GM23248 (cell line): ENCODE measurements at regions not wholly inside any gene's neighbourhood (a gene's known extent, or its start where the extent isn't known, plus 50 kb on each side); places are given as distances from the start of the nearest gene placed in this dataset.
"Not testable (repeated sequence)": the region's sequence is repeated elsewhere in the genome, so short reads cannot be mapped to it uniquely, and the experiment has no call there.

ENCODE experiments used
- DNase-seq: peaks from one replicate; pipeline ENCODE4 v3.0.0-alpha.2; 2015
- H2AFZ ChIP-seq: fragments of 200-600 bp; sonication (generic); 2 replicates; pipeline ENCODE4 v1.6.1; 2016; ENCODE audit warnings: antibody characterized with exemption
- H3F3A ChIP-seq: fragments of 200-600 bp; sonication (generic); 2 replicates; pipeline ENCODE4 v1.6.1; 2016; ENCODE audit warnings: mild to moderate bottlenecking, antibody characterized with exemption, mixed run types; ENCODE audit not compliant: insufficient read depth
- H3K27ac ChIP-seq: fragments of 200-600 bp; sonication (generic); 2 replicates; pipeline ENCODE4 v1.5.1; 2016; ENCODE audit warnings: mild to moderate bottlenecking
- H3K27me3 ChIP-seq: fragments of 200-600 bp; sonication (generic); replicated peaks from 2 replicates; pipeline ENCODE4 v1.6.1; 2016; ENCODE audit warnings: mild to moderate bottlenecking; ENCODE audit not compliant: insufficient read depth
- H3K36me3 ChIP-seq: fragments of 200-600 bp; sonication (generic); 2 replicates; pipeline ENCODE4 v1.6.1; 2016; ENCODE audit warnings: low read depth, mild to moderate bottlenecking
- H3K4me1 ChIP-seq: fragments of 200-600 bp; sonication (generic); 2 replicates; pipeline ENCODE4 v1.6.1; 2016; ENCODE audit warnings: mild to moderate bottlenecking; ENCODE audit not compliant: insufficient read depth
- H3K4me2 ChIP-seq: fragments of 200-600 bp; sonication (generic); one replicate; pipeline ENCODE4 v1.6.1; 2016; ENCODE audit warnings: mild to moderate bottlenecking; ENCODE audit not compliant: unreplicated experiment
- H3K4me3 ChIP-seq: fragments of 200-600 bp; sonication (generic); 2 replicates; pipeline ENCODE4 v1.5.1; 2016; ENCODE audit warnings: mild to moderate bottlenecking
- H3K79me2 ChIP-seq: fragments of 200-600 bp; sonication (generic); 2 replicates; pipeline ENCODE4 v1.6.1; 2016; ENCODE audit warnings: mild to moderate bottlenecking; ENCODE audit not compliant: insufficient read depth
- H3K9ac ChIP-seq: fragments of 200-600 bp; sonication (generic); 2 replicates; pipeline ENCODE4 v1.6.1; 2016; ENCODE audit warnings: mild to moderate bottlenecking
- H3K9me2 ChIP-seq: fragments of 200-600 bp; sonication (generic); 2 replicates; pipeline ENCODE4 v1.6.1; 2016; ENCODE audit warnings: mixed run types, mild to moderate bottlenecking, moderate library complexity; ENCODE audit not compliant: insufficient read depth
- H3K9me3 ChIP-seq: fragments of 200-600 bp; sonication (generic); one replicate; pipeline ENCODE4 v1.6.1; 2017; ENCODE audit warnings: low read depth
- H4K20me1 ChIP-seq: fragments of 200-600 bp; sonication (generic); 2 replicates; pipeline ENCODE4 v1.6.0; 2016; ENCODE audit not compliant: insufficient read depth
- EZH2 ChIP-seq: fragments of 200-600 bp; sonication (generic); IDR thresholded peaks from 2 replicates; pipeline ENCODE4 v1.6.1; 2018; ENCODE audit warnings: antibody characterized with exemption, mild to moderate bottlenecking; ENCODE audit not compliant: insufficient read depth, poor library complexity, severe bottlenecking
- EZH2phosphoT487 ChIP-seq: fragments of 200-600 bp; sonication (generic); IDR thresholded peaks from 2 replicates; pipeline ENCODE4 v1.6.1; 2018; ENCODE audit warnings: antibody characterized with exemption, moderate library complexity, mild to moderate bottlenecking, low read depth; ENCODE audit not compliant: insufficient read depth
- WGBS, 2 experiments: methylation state at CpG; one replicate each; pipeline ENCODE4 v1.1.6; 2015 to 2017; ENCODE audit warnings: low lambda C conversion rate in 2 of 2, low coverage in 1 of 2; ENCODE audit errors: missing lambda C conversion rate in 2 of 2; 5-methylcytosine and 5-hydroxymethylcytosine counted together
- in situ Hi-C: fragments of 300-500 bp; cut with MboI; formaldehyde crosslinking; loops from 2 replicates; pipeline ENCODE4 v1.15.0; 2020

DNA sequence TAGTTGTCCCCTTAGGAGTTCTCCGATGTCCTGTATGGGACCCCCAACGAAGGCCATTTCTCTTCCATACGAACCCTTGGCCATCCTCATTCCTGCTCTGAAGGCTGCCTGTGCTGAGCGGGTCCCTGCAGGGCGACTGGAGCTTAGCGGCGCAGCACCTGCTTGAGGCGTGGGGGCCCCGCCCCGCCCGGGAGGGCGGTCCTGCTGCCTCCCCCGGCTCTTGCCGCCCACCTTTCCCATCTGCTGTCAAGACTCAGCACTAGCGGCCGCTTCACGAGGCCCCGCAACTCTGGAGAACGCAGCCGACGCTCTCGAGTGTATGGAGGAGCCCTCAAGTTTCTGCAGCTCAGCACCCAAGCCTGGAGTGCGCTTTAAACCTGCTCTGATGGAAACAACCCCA lies 197.7 kb downstream of the TRIML1 start:
- H3K36me3 ChIP-seq: no peaks in the 10 kb centered on the region
- no peaks in the 10 kb centered on the region for H3K27me3 ChIP-seq
- no peaks in the 10 kb centered on the region for H3K9me2 ChIP-seq
- in situ Hi-C loops: no loop called here
- no peak overlapping the region for H2AFZ ChIP-seq
- no peak overlapping the region for H3K4me2 ChIP-seq
- no peaks in the 10 kb centered on the region for H3K4me1 ChIP-seq
- no peaks in the 10 kb centered on the region for H3F3A ChIP-seq
- H4K20me1 ChIP-seq: no peaks in the 10 kb centered on the region
- H3K79me2 ChIP-seq: no peaks in the 10 kb centered on the region
- TF ChIP-seq EZH2 (no peak), EZH2phosphoT487 (no peak)
- H3K9ac ChIP-seq: no peak overlapping the region
- no peak overlapping the region for H3K4me3 ChIP-seq
- no peak for DNase-seq
- H3K27ac ChIP-seq: no peak overlapping the region
- WGBS, 2 experiments: 67 to 73% methylated on average over 21 to 23 of the region's 23 CpGs
- no peaks in the 10 kb centered on the region for H3K9me3 ChIP-seq

DNA sequence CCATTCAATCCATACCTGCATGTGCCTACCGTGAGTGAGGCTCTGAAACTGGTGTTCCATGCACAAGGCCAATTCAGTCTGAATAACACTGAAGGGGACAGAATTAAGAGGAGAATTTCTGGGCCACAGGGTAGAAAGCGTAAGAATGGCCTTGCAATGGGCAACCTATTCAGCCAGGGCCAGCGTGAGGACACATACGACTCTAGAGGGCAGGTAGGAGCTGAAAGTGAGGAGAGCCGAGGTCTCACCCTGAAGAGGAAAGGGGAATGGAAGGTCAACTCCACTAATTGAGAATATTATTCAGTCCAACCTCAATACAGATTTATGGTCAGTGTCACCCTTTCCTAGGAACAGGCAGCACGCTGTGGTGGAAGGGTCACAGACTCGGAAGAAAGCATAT lies 202.2 kb downstream of the TRIML1 start:
- no peaks in the 10 kb centered on the region for H4K20me1 ChIP-seq
- no peak overlapping the region for H2AFZ ChIP-seq
- H3F3A ChIP-seq: no peaks in the 10 kb centered on the region
- TF ChIP-seq EZH2 (no peak), EZH2phosphoT487 (no peak)
- no peaks in the 10 kb centered on the region for H3K9me2 ChIP-seq
- H3K36me3 ChIP-seq: no peaks in the 10 kb centered on the region
- H3K27me3 ChIP-seq: no peaks in the 10 kb centered on the region
- 42 to 49% methylated on average over 7 of the region's 7 CpGs for WGBS, 2 experiments
- no peak overlapping the region for H3K4me3 ChIP-seq
- no peak overlapping the region for H3K4me2 ChIP-seq
- H3K27ac ChIP-seq: no peak overlapping the region
- no peak for DNase-seq
- H3K9me3 ChIP-seq: no peaks in the 10 kb centered on the region
- H3K4me1 ChIP-seq: no peaks in the 10 kb centered on the region
- H3K79me2 ChIP-seq: no peaks in the 10 kb centered on the region
- in situ Hi-C loops: no loop called here
- no peak overlapping the region for H3K9ac ChIP-seq

DNA sequence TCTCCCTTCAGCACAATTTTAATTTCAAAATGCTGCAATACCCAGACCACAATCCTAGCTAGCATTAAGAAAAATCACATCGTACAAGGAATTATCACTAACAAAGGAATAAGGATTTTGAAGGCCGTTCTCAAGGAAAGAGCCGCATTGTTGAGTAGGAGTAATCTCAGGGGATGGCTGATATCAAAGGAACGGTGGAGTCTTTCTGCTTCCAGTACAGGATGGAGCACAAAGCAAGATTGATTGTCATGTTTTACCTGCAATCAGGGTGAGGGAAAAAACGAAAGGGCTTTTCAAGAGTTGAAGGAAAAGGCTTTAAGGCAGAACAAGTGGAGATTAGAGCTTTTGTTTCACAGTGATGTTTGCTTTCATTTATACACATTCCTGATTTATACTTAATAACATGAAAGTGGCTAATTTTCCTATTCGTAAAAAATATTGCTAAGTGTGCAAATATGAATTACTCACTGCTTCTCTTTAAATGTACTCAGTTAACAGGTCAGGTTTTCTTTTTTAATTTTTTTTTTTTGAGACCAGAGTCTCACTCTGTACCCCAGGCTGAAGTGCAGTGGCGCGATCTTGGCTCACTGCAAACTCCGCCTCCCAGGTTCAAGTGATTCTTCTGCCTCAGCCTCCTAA lies 207.0 kb downstream of the TRIML1 start:
- H3K79me2 ChIP-seq: no peaks in the 10 kb centered on the region
- no peaks in the 10 kb centered on the region for H3K27me3 ChIP-seq
- no peak overlapping the region for H3K9ac ChIP-seq
- no peaks in the 10 kb centered on the region for H3K9me3 ChIP-seq
- no peaks in the 10 kb centered on the region for H3K36me3 ChIP-seq
- H3K4me2 ChIP-seq: no peak overlapping the region
- no peak overlapping the region for H2AFZ ChIP-seq
- in situ Hi-C loops: no loop called here
- WGBS, 2 experiments: 42 to 48% methylated on average over 9 of the region's 9 CpGs
- H3F3A ChIP-seq: no peaks in the 10 kb centered on the region
- no peaks in the 10 kb centered on the region for H3K9me2 ChIP-seq
- TF ChIP-seq EZH2 (no peak), EZH2phosphoT487 (no peak)
- no peak overlapping the region for H3K4me3 ChIP-seq
- DNase-seq: no peak
- no peak overlapping the region for H3K27ac ChIP-seq
- H4K20me1 ChIP-seq: no peaks in the 10 kb centered on the region
- no peaks in the 10 kb centered on the region for H3K4me1 ChIP-seq

DNA sequence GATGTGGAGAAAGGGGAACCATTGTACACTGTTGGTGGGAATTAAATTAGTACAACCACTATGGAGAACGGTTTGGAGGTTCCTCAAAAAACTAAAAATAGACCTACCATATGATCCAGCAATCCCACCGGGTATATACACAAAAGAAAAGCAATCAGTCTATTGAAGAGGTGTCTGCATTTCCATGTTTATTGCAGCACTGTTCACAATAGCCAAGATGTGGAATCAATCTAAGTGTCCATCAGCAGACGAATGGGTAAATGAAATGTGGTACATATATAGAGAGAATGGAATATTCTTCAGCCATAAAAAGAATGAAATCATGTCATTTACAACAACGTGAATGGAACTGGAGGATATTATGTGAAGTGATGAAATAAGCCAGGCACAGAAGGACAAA lies 208.1 kb downstream of the TRIML1 start:
- H3K36me3 ChIP-seq: no peaks in the 10 kb centered on the region
- H3F3A ChIP-seq: no peaks in the 10 kb centered on the region
- H3K9ac ChIP-seq: no peak overlapping the region
- H3K9me3 ChIP-seq: no peaks in the 10 kb centered on the region
- no peak for TF ChIP-seq EZH2phosphoT487
- no peaks in the 10 kb centered on the region for H3K4me1 ChIP-seq
- no peak overlapping the region for H3K27ac ChIP-seq
- in situ Hi-C loops: no loop called here
- WGBS, 2 experiments: 5 to 7% methylated on average over 4 of the region's 4 CpGs
- H3K9me2 ChIP-seq: no peaks in the 10 kb centered on the region
- no peaks in the 10 kb centered on the region for H3K27me3 ChIP-seq
- H2AFZ ChIP-seq: no peak overlapping the region
- no peak overlapping the region for H3K4me3 ChIP-seq
- no peak overlapping the region for H3K4me2 ChIP-seq
- no peaks in the 10 kb centered on the region for H4K20me1 ChIP-seq
- no peak for DNase-seq
- H3K79me2 ChIP-seq: no peaks in the 10 kb centered on the region

DNA sequence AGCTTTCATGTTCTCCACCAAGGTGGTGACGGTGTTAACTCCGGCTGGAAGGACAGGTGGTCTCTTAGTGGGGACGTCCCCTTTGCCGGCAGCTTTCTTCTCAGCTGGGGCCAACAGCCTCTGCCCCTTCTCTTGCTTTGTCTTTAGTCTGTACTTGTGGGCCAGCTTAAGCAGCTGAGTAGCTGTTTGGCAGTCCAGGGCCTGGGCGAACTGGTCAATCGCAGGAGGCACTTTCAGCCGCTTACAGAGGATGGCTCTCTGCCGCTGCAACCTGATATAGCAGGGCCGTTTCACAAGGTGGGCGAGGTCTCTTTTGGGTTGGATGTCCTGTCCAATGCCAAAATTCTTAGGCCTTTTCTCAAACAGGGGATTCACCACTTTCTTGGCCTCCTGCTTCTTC lies 210.3 kb downstream of the TRIML1 start:
- 65 to 67% methylated on average over 10 of the region's 10 CpGs for WGBS, 2 experiments
- H2AFZ ChIP-seq, H3K9me2 ChIP-seq, H3K4me1 ChIP-seq, H3K9me3 ChIP-seq, H3K4me3 ChIP-seq, H4K20me1 ChIP-seq, H3K36me3 ChIP-seq, H3F3A ChIP-seq, DNase-seq, H3K79me2 ChIP-seq, H3K27ac ChIP-seq, H3K27me3 ChIP-seq, in situ Hi-C loops, H3K9ac ChIP-seq, H3K4me2 ChIP-seq: not testable (repeated sequence)
